Mesenchymal stem cell (in vitro differentiated cells and primary cell): ENCODE measurements at regions not wholly inside any gene's neighbourhood (a gene's known extent, or its start where the extent isn't known, plus 50 kb on each side); places are given as distances from the start of the nearest gene placed in this dataset.

Source experiments
- DNase-seq: peaks from one replicate; pipeline ENCODE4 v3.0.0-alpha.2; 2013
- H2AFZ ChIP-seq: one replicate; pipeline ENCODE4 v1.6.1; 2013; ENCODE audit warnings: low read depth, mild to moderate bottlenecking, control low read depth, inconsistent platforms, low read length, moderate library complexity
- H2AK5ac ChIP-seq: 2 replicates; pipeline ENCODE4 v1.6.1; 2013; ENCODE audit warnings: low read length, moderate library complexity, mild to moderate bottlenecking, inconsistent platforms; ENCODE audit not compliant: severe bottlenecking
- H2BK120ac ChIP-seq: one replicate; pipeline ENCODE4 v1.6.1; 2013; ENCODE audit warnings: low read depth, mild to moderate bottlenecking, inconsistent platforms, low read length, moderate library complexity
- H2BK12ac ChIP-seq, 2 experiments: one replicate each; pipeline ENCODE4 v1.6.1; 2013; ENCODE audit warnings: inconsistent platforms in 2 of 2, low read length in 2 of 2, mild to moderate bottlenecking in 2 of 2, moderate library complexity in 2 of 2, control low read depth in 1 of 2
- H2BK15ac ChIP-seq: one replicate; pipeline ENCODE4 v1.6.1; 2013; ENCODE audit warnings: mild to moderate bottlenecking, low read depth, inconsistent platforms; ENCODE audit not compliant: poor library complexity, severe bottlenecking
- H2BK5ac ChIP-seq: 2 replicates; pipeline ENCODE4 v1.6.1; 2013; ENCODE audit warnings: low read depth, mild to moderate bottlenecking, low read length, control low read depth, inconsistent platforms; ENCODE audit not compliant: poor library complexity, severe bottlenecking
- H3K14ac ChIP-seq, 2 experiments: one replicate each; pipeline ENCODE4 v1.6.1; 2013; ENCODE audit warnings: inconsistent platforms in 2 of 2, low read length in 2 of 2, control low read depth in 1 of 2, mild to moderate bottlenecking in 1 of 2, moderate library complexity in 1 of 2
- H3K18ac ChIP-seq, 2 experiments: one replicate each; pipeline ENCODE4 v1.6.1; 2013; ENCODE audit warnings: inconsistent platforms in 2 of 2, low read length in 2 of 2, control low read depth in 1 of 2, low read depth in 1 of 2, mild to moderate bottlenecking in 1 of 2
- H3K23ac ChIP-seq, 2 experiments: one replicate each; pipeline ENCODE4 v1.6.1; 2013; ENCODE audit warnings: inconsistent platforms in 2 of 2, low read length in 2 of 2, mild to moderate bottlenecking in 2 of 2, moderate library complexity in 2 of 2, control low read depth in 1 of 2
- H3K27ac ChIP-seq: 2 replicates; pipeline ENCODE4 v1.5.1; 2013; ENCODE audit warnings: mild to moderate bottlenecking, moderate library complexity, low read length, control low read depth, inconsistent platforms; ENCODE audit not compliant: poor library complexity, severe bottlenecking
- H3K27me3 ChIP-seq, 2 experiments: 2 replicates each; pipeline versions ENCODE4 v1.6.1 to v1.7.0; 2013; ENCODE audit warnings: low read length in 2 of 2, mild to moderate bottlenecking in 2 of 2, moderate library complexity in 2 of 2, control low read depth in 1 of 2, inconsistent platforms in 1 of 2; ENCODE audit not compliant: control insufficient read depth in 1 of 2, insufficient read depth in 1 of 2
- H3K36me3 ChIP-seq, 2 experiments: 2 replicates each; pipeline versions ENCODE4 v1.6.1 to v1.7.0; 2013; ENCODE audit warnings: low read length in 2 of 2, control low read depth in 1 of 2, inconsistent platforms in 1 of 2, low read depth in 1 of 2, mild to moderate bottlenecking in 1 of 2; ENCODE audit not compliant: insufficient read depth in 2 of 2, control insufficient read depth in 1 of 2
- H3K4ac ChIP-seq, 2 experiments: one replicate each; pipeline ENCODE4 v1.6.1; 2013; ENCODE audit warnings: inconsistent platforms in 2 of 2, low read length in 2 of 2, mild to moderate bottlenecking in 2 of 2, moderate library complexity in 2 of 2, control low read depth in 1 of 2, low read depth in 1 of 2
- H3K4me1 ChIP-seq: 2 replicates; pipeline ENCODE4 v1.6.1; 2013; ENCODE audit warnings: low read depth, low read length, control low read depth; ENCODE audit not compliant: control insufficient read depth, insufficient read depth
- H3K4me2 ChIP-seq: 2 replicates; pipeline ENCODE4 v1.6.1; 2013; ENCODE audit warnings: low read length, mild to moderate bottlenecking, inconsistent platforms; ENCODE audit not compliant: poor library complexity, severe bottlenecking
- H3K4me3 ChIP-seq, 2 experiments: 2 replicates each; pipeline versions ENCODE4 v1.5.1 to v1.7.0; 2013; ENCODE audit warnings: low read length in 2 of 2, mild to moderate bottlenecking in 2 of 2, control low read depth in 1 of 2, low read depth in 1 of 2; ENCODE audit not compliant: insufficient read depth in 1 of 2
- H3K79me1 ChIP-seq: replicated peaks from 2 replicates; pipeline ENCODE4 v1.6.1; 2013; ENCODE audit warnings: mild to moderate bottlenecking, control low read depth, low read length, inconsistent platforms; ENCODE audit not compliant: poor library complexity, severe bottlenecking
- H3K9ac ChIP-seq: 2 replicates; pipeline ENCODE4 v1.7.0; 2013; ENCODE audit warnings: mild to moderate bottlenecking, low read length, moderate library complexity
- H3K9me3 ChIP-seq: 2 replicates; pipeline ENCODE4 v1.7.0; 2013; ENCODE audit warnings: mild to moderate bottlenecking, low read length; ENCODE audit not compliant: control insufficient read depth
- H4K8ac ChIP-seq: one replicate; pipeline ENCODE4 v1.6.1; 2013; ENCODE audit warnings: inconsistent platforms, mild to moderate bottlenecking, low read length, moderate library complexity
- H4K91ac ChIP-seq: one replicate; pipeline ENCODE4 v1.6.1; 2013; ENCODE audit warnings: mild to moderate bottlenecking, low read length, inconsistent platforms
- WGBS: methylation state at CpG from one replicate; pipeline ENCODE4 v1.1.7; 2013; ENCODE audit warnings: mixed read lengths; 5-methylcytosine and 5-hydroxymethylcytosine counted together

- no peak overlapping the region for H3K9ac ChIP-seq
- WGBS = 96% methylated on average over 2 of the region's 3 CpGs
- no peak overlapping the region for H2BK120ac ChIP-seq
- H3K18ac ChIP-seq = no peak overlapping the region
- H3K36me3 ChIP-seq = no peaks in the 10 kb centered on the region
- no peak overlapping the region for H2BK12ac ChIP-seq
- no peak overlapping the region for H2BK5ac ChIP-seq
- H3K27ac ChIP-seq = no peak overlapping the region
- H4K8ac ChIP-seq = no peak overlapping the region
- no peak overlapping the region for H3K14ac ChIP-seq
- H3K27me3 ChIP-seq = peaks cover 3 to 6% of the 10 kb centered on the region in 2 experiments
- peaks cover 5% of the 10 kb centered on the region for H3K4me1 ChIP-seq
- no peaks in the 10 kb centered on the region for H3K9me3 ChIP-seq
- no peak overlapping the region for H3K4ac ChIP-seq
- H3K4me2 ChIP-seq = no peak overlapping the region
- H3K23ac ChIP-seq = no peak overlapping the region
- no peak overlapping the region for H2BK15ac ChIP-seq
- no peaks in the 10 kb centered on the region for H3K79me1 ChIP-seq
- H2AK5ac ChIP-seq = no peak overlapping the region
- H4K91ac ChIP-seq = no peak overlapping the region
- no peak overlapping the region for H3K4me3 ChIP-seq
- DNase-seq = no peak
- no peak overlapping the region for H2AFZ ChIP-seq
Observed at GRCh38 chr17:55843785-55844184, 92.9 kb downstream of the PCTP start.

DNA sequence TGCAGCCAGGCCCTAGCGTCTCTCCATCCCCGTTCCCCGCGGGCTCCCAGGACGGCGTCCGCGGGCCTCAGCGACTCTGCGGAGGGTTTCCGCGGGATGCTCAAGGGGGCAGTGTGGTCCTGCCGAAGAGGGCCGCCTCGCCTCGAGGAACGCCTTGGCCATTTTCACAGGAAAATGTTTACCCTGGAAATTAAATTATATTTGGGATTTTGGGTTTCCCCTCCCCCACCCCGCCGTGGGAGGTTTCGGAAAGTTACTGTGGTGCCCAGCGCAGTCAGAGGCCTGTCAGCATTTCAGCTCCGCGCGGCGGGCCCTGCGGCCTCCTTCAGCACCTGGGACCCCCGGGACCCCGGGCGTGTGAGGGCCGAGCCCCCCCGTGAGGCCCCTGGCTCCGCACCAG, 94.5 kb downstream of the PCTP start:
- H3K4me3 ChIP-seq = peak overlapping the region; percentile 38 to 50
- WGBS = 7% methylated on average over 27 of the region's 32 CpGs
- peak; percentile 34 for DNase-seq
- no peak overlapping the region for H4K91ac ChIP-seq
- H2BK120ac ChIP-seq = no peak overlapping the region
- H3K9me3 ChIP-seq = no peaks in the 10 kb centered on the region
- no peak overlapping the region for H2BK5ac ChIP-seq
- H3K4ac ChIP-seq = no peak overlapping the region
- H3K9ac ChIP-seq = peak overlapping the region; percentile 55
- no peak overlapping the region for H3K14ac ChIP-seq
- no peak overlapping the region for H2BK12ac ChIP-seq
- H3K4me1 ChIP-seq = peaks cover 5% of the 10 kb centered on the region
- no peak overlapping the region for H3K23ac ChIP-seq
- H3K4me2 ChIP-seq = peak overlapping the region; percentile 52
- peak overlapping the region in 1 of 2 experiments; percentile 33 for H3K18ac ChIP-seq
- H3K27ac ChIP-seq = no peak overlapping the region
- H2AFZ ChIP-seq = no peak overlapping the region
- H2AK5ac ChIP-seq = no peak overlapping the region
- no peak overlapping the region for H4K8ac ChIP-seq
- H3K79me1 ChIP-seq = no peaks in the 10 kb centered on the region
- peaks cover 3 to 6% of the 10 kb centered on the region in 2 experiments for H3K27me3 ChIP-seq
- no peaks in the 10 kb centered on the region for H3K36me3 ChIP-seq
- no peak overlapping the region for H2BK15ac ChIP-seq

DNA sequence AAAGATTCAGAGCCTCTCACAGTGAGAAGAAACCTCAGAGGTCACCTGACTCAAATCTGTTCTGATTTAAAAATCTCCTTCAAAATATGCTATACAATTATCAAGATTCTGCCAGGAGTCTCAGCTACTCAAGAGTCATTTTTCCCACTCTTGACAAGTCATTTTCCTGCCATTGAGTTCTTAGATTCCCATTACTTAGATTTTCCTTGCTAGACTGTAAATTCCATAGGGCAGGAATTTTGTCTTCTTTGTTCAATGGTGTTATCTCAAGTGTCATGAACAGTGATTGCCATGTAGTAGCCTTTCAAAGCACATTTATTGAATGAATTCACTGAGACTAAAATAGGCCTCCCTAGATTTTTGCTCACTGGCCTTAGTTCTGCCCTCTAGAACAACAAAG, 95.9 kb downstream of the PCTP start:
- no peaks in the 10 kb centered on the region for H3K36me3 ChIP-seq

DNA sequence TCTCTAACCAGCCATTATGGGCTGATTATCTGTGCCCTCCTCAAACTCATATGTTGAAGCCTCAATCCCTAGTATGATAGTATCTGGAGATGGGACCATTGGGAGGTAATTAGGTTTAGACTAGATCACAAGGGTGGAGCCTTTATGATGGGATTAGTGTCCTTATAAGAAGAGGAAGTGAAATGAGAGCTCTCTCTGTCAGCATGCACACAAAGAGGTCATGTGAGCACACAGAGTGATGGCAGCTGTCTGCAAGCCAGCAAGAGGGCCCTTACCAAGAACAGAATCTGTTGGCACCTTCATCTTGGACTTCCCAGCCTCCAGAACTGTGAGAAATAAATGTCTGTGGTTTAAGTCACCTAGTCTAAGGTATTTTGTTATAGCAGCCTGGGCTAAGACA, 101.9 kb downstream of the PCTP start:
- Histone ChIP-seq H2BK15ac (no peak overlapping the region), H3K4me2 (no peak overlapping the region), H3K9ac (no peak overlapping the region), H3K23ac (no peak overlapping the region), H3K27ac (no peak overlapping the region), H3K4ac (no peak overlapping the region), H3K4me1 (no peaks in the 10 kb centered on the region), H3K18ac (no peak overlapping the region), H3K79me1 (no peaks in the 10 kb centered on the region), H4K8ac (no peak overlapping the region), H2AFZ (no peak overlapping the region), H3K27me3 (no peaks in the 10 kb centered on the region), H2BK5ac (no peak overlapping the region), H2BK12ac (no peak overlapping the region), H2AK5ac (no peak overlapping the region), H3K14ac (no peak overlapping the region), H4K91ac (no peak overlapping the region), H3K4me3 (no peak overlapping the region), H3K36me3 (no peaks in the 10 kb centered on the region), H2BK120ac (no peak overlapping the region), H3K9me3 (no peaks in the 10 kb centered on the region)
- no peak for DNase-seq

More for the DNA sequence above, 95.9 kb downstream of the PCTP start:
- Histone ChIP-seq H2BK15ac (no peak overlapping the region), H3K4me3 (no peak overlapping the region), H3K27ac (no peak overlapping the region), H4K91ac (no peak overlapping the region), H2BK5ac (no peak overlapping the region), H2AK5ac (no peak overlapping the region), H3K4me1 (peaks cover 5% of the 10 kb centered on the region), H2AFZ (no peak overlapping the region), H3K18ac (no peak overlapping the region), H3K4ac (no peak overlapping the region), H3K27me3 (peaks cover 3 to 6% of the 10 kb centered on the region in 2 experiments), H3K23ac (no peak overlapping the region), H3K14ac (no peak overlapping the region), H3K9me3 (no peaks in the 10 kb centered on the region), H2BK12ac (no peak overlapping the region), H3K4me2 (no peak overlapping the region), H3K9ac (no peak overlapping the region), H2BK120ac (no peak overlapping the region), H4K8ac (no peak overlapping the region), H3K79me1 (no peaks in the 10 kb centered on the region)
- DNase-seq = no peak
